Right lobe of liver (tissue), 4 donors: ENCODE measurements at regions not wholly inside any gene's neighbourhood (a gene's known extent, or its start where the extent isn't known, plus 50 kb on each side); places are given as distances from the start of the nearest gene placed in this dataset.

Source experiments
- POLR2A ChIP-seq: fragments of 450-650 bp; IDR thresholded peaks from one replicate; pipeline ENCODE4 v1.6.1; 2017; ENCODE audit warnings: antibody characterized with exemption, mild to moderate bottlenecking
- TF ChIP-seq, protein P1 (sequence below), 4 donors: fragments of 200-600 bp in 3 of 4; fragments of 450-650 bp in 1 of 4; IDR thresholded peaks; one replicate each; pipeline versions ENCODE4 v1.5.1 to v1.8.0; 2016 to 2022; ENCODE audit warnings: antibody characterized with exemption in 4 of 4, mild to moderate bottlenecking in 2 of 4
- donor health status: DM: no; HTN: no; CAD: no.
- donor health status: DM: no; HTN: no; CAD: no.
- donor health status: DM: no; HTN: yes; CAD: no.

DNA sequence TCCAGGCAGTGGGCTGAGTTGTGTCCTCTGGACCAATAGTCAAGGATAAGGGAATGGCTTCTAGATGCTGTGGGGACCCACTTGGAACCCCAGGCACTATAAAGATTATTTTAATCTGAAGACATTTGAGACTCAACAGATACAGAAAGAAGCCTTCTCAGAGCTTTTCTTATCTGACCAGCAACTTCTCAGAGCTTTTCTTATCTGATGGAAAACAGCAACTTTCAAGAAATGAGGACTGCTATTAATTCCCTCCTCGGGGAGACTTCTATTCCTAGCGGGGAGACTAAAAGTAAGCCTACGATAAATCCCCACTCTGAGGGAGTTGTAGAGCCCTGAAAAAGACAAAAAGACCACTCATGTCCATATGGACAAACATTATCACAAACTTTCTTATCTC, 160.5 kb downstream of the RNASET2 start:
- TF ChIP-seq, protein P1, sequence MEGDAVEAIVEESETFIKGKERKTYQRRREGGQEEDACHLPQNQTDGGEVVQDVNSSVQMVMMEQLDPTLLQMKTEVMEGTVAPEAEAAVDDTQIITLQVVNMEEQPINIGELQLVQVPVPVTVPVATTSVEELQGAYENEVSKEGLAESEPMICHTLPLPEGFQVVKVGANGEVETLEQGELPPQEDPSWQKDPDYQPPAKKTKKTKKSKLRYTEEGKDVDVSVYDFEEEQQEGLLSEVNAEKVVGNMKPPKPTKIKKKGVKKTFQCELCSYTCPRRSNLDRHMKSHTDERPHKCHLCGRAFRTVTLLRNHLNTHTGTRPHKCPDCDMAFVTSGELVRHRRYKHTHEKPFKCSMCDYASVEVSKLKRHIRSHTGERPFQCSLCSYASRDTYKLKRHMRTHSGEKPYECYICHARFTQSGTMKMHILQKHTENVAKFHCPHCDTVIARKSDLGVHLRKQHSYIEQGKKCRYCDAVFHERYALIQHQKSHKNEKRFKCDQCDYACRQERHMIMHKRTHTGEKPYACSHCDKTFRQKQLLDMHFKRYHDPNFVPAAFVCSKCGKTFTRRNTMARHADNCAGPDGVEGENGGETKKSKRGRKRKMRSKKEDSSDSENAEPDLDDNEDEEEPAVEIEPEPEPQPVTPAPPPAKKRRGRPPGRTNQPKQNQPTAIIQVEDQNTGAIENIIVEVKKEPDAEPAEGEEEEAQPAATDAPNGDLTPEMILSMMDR (IDR thresholded peaks at IDR 0.05), result no peak
- no peak for TF ChIP-seq POLR2A
